Epithelial cell of proximal tubule (primary cell): ENCODE measurements at regions not wholly inside any gene's neighbourhood (a gene's known extent, or its start where the extent isn't known, plus 50 kb on each side); places are given as distances from the start of the nearest gene placed in this dataset.

ENCODE experiments used
- DNase-seq: peaks from one replicate; pipeline ENCODE4 v3.0.0-alpha.2; 2011; ENCODE audit warnings: low read depth
- H3K4me3 ChIP-seq: 2 replicates; pipeline ENCODE4 v1.5.1; 2011; ENCODE audit warnings: low read depth, mild to moderate bottlenecking, low read length
- CTCF ChIP-seq: conservative IDR thresholded peaks from 2 replicates; pipeline ENCODE4 v1.5.1; 2012; ENCODE audit warnings: low read depth, mild to moderate bottlenecking, low read length

GRCh38 chr22:19643448-19644313, 70.6 kb upstream of the SEPTIN5 start:
- DNase-seq: no peak
- no peak overlapping the region for H3K4me3 ChIP-seq
- no peak for TF ChIP-seq CTCF

GRCh38 chr22:19644314-19645223, 69.7 kb upstream of the SEPTIN5 start:
- TF ChIP-seq CTCF: no peak
- DNase-seq: no peak
- no peak overlapping the region for H3K4me3 ChIP-seq

DNA sequence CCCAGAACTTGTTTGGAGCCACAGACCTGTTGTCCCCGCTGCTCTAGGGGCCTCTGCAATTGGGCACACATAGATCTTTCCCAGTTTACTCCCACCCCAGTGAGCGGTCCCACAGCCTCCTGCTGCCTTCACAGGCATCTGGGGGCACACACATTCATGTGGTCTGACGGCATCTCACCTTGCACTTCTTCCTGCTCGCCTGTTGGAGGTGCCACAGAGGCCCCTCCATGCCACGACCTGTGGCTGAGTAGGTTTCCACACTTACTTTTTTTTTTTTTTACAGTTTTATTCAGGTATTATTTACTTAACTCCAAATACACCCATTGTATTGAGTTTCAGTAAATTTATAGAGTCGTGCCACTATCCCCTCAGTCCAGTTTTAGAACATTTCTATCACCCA, 68.9 kb upstream of the SEPTIN5 start:
- TF ChIP-seq CTCF: no peak
- H3K4me3 ChIP-seq: no peak overlapping the region
- DNase-seq: no peak

GRCh38 chr22:19645905-19646304, 68.4 kb upstream of the SEPTIN5 start:
- no peak overlapping the region for H3K4me3 ChIP-seq
- no peak for DNase-seq
- TF ChIP-seq CTCF: no peak

DNA sequence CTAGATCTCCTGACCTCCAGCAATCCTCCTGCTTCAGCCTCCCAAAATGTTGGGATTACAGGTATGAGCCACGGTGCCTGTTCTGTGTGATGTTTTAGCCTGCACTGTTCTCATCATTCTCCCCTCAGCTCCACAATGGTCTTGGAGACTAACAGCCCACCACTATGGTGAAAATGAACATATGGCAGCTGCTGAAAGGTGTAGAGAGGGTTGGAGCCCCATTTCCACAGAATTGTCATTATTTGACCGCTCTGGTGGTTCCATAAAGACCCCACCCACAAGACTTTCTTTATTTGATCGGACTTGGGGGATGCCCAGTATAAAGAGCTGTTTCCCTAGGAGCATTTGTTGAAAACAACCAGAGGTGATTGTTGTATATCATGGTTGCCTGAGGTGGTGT, 67.9 kb upstream of the SEPTIN5 start:
- DNase-seq: no peak
- no peak for TF ChIP-seq CTCF
- no peak overlapping the region for H3K4me3 ChIP-seq

DNA sequence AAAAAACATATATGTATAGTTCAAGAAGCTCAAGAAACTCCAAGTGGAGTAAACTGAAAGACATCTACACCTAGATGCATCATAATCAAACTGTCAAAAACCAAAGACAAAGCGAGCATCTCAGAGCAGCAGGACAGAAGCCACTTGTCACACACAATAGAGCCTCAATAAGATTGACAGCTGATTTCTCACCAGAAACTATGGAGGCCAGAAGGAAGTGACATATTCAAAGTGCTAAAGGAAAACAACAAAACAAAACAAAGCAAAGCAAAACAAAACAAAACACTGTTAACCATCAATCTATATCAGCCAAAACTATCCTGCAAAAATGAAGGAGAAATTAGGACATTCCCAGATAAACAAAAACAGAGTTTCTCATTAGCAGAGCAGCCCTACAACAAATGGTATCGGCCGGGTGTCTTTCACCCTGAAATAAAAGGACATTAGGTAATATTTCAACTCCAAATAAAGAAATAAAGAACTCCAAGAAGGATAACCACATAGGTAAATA, 65.8 kb upstream of the SEPTIN5 start:
- no peak for TF ChIP-seq CTCF
- no peak for DNase-seq
- H3K4me3 ChIP-seq: no peak overlapping the region
